IPS-18a (cell line): ENCODE measurements at regions not wholly inside any gene's neighbourhood (a gene's known extent, or its start where the extent isn't known, plus 50 kb on each side); places are given as distances from the start of the nearest gene placed in this dataset.

ENCODE experiments used
- H3K27ac ChIP-seq: one replicate; pipeline ENCODE4 v1.5.1; 2013; ENCODE audit warnings: low read length
- H3K27me3 ChIP-seq: one replicate; pipeline ENCODE4 v1.6.1; 2013; ENCODE audit warnings: mild to moderate bottlenecking, low read length; ENCODE audit not compliant: control insufficient read depth, insufficient read depth
- H3K36me3 ChIP-seq: one replicate; pipeline ENCODE4 v1.6.1; 2013; ENCODE audit warnings: low read depth, low read length; ENCODE audit not compliant: control insufficient read depth
- H3K4me1 ChIP-seq: one replicate; pipeline ENCODE4 v1.6.1; 2013; ENCODE audit warnings: low read depth, low read length; ENCODE audit not compliant: control insufficient read depth
- H3K4me3 ChIP-seq: one replicate; pipeline ENCODE4 v1.5.1; 2013; ENCODE audit warnings: low read length
- H3K9ac ChIP-seq: one replicate; pipeline ENCODE4 v1.6.1; 2013; ENCODE audit warnings: mild to moderate bottlenecking, low read length, moderate library complexity
- H3K9me3 ChIP-seq: one replicate; pipeline ENCODE4 v1.6.1; 2013; ENCODE audit warnings: low read depth, low read length; ENCODE audit not compliant: control insufficient read depth

- Histone ChIP-seq H3K27me3 (no peaks in the 10 kb centered on the region), H3K4me3 (no peak overlapping the region), H3K27ac (no peak overlapping the region), H3K9me3 (no peaks in the 10 kb centered on the region), H3K9ac (no peak overlapping the region), H3K4me1 (no peaks in the 10 kb centered on the region), H3K36me3 (no peaks in the 10 kb centered on the region)
Observed at GRCh38 chr3:176950743-176951142, 246.5 kb downstream of the TBL1XR1 start.

GRCh38 chr3:176948151-176948550, 249.1 kb downstream of the TBL1XR1 start:
- Histone ChIP-seq H3K9ac (no peak overlapping the region), H3K9me3 (no peaks in the 10 kb centered on the region), H3K27ac (no peak overlapping the region)

GRCh38 chr3:176946202-176946601, 251.1 kb downstream of the TBL1XR1 start:
- Histone ChIP-seq H3K9ac (no peak overlapping the region), H3K27me3 (no peaks in the 10 kb centered on the region), H3K27ac (no peak overlapping the region), H3K4me3 (no peak overlapping the region), H3K4me1 (no peaks in the 10 kb centered on the region), H3K36me3 (no peaks in the 10 kb centered on the region), H3K9me3 (no peaks in the 10 kb centered on the region)

More at GRCh38 chr3:176948151-176948550, 249.1 kb downstream of the TBL1XR1 start:
- no peaks in the 10 kb centered on the region for H3K4me1 ChIP-seq
- no peaks in the 10 kb centered on the region for H3K36me3 ChIP-seq
- H3K27me3 ChIP-seq = no peaks in the 10 kb centered on the region
- no peak overlapping the region for H3K4me3 ChIP-seq

- Histone ChIP-seq H3K4me1 (no peaks in the 10 kb centered on the region), H3K36me3 (no peaks in the 10 kb centered on the region), H3K9me3 (no peaks in the 10 kb centered on the region), H3K27me3 (no peaks in the 10 kb centered on the region), H3K4me3 (no peak overlapping the region), H3K27ac (no peak overlapping the region), H3K9ac (no peak overlapping the region)
Observed at GRCh38 chr3:176942305-176942704, 255.0 kb downstream of the TBL1XR1 start.

GRCh38 chr3:176941689-176942088, 255.6 kb downstream of the TBL1XR1 start:
- H3K4me3 ChIP-seq = no peak overlapping the region
- H3K9ac ChIP-seq = no peak overlapping the region
- no peak overlapping the region for H3K27ac ChIP-seq
- no peaks in the 10 kb centered on the region for H3K27me3 ChIP-seq
- H3K9me3 ChIP-seq = no peaks in the 10 kb centered on the region
- H3K36me3 ChIP-seq = no peaks in the 10 kb centered on the region
- no peaks in the 10 kb centered on the region for H3K4me1 ChIP-seq

- Histone ChIP-seq H3K27ac (no peak overlapping the region), H3K4me1 (no peaks in the 10 kb centered on the region), H3K27me3 (no peaks in the 10 kb centered on the region), H3K36me3 (no peaks in the 10 kb centered on the region), H3K9ac (no peak overlapping the region), H3K4me3 (no peak overlapping the region), H3K9me3 (no peaks in the 10 kb centered on the region)
Observed at GRCh38 chr3:176939022-176939817, 258.1 kb downstream of the TBL1XR1 start.

- H3K9ac ChIP-seq = no peak overlapping the region
- no peaks in the 10 kb centered on the region for H3K9me3 ChIP-seq
- no peaks in the 10 kb centered on the region for H3K36me3 ChIP-seq
- H3K4me3 ChIP-seq = no peak overlapping the region
- no peaks in the 10 kb centered on the region for H3K4me1 ChIP-seq
- H3K27me3 ChIP-seq = no peaks in the 10 kb centered on the region
- H3K27ac ChIP-seq = no peak overlapping the region
Observed at GRCh38 chr3:176937994-176938393, 259.3 kb downstream of the TBL1XR1 start.

- H3K9me3 ChIP-seq = no peaks in the 10 kb centered on the region
- no peaks in the 10 kb centered on the region for H3K4me1 ChIP-seq
- H3K27ac ChIP-seq = no peak overlapping the region
- H3K9ac ChIP-seq = no peak overlapping the region
- no peaks in the 10 kb centered on the region for H3K36me3 ChIP-seq
- no peak overlapping the region for H3K4me3 ChIP-seq
- H3K27me3 ChIP-seq = no peaks in the 10 kb centered on the region
Observed at GRCh38 chr3:176937541-176937940, 259.7 kb downstream of the TBL1XR1 start.

- Histone ChIP-seq H3K27me3 (no peaks in the 10 kb centered on the region), H3K9me3 (no peaks in the 10 kb centered on the region), H3K36me3 (no peaks in the 10 kb centered on the region), H3K27ac (no peak overlapping the region), H3K4me3 (no peak overlapping the region), H3K4me1 (no peaks in the 10 kb centered on the region), H3K9ac (no peak overlapping the region)
Observed at GRCh38 chr3:176935194-176935888, 261.9 kb downstream of the TBL1XR1 start.

- H3K27ac ChIP-seq = no peak overlapping the region
- no peaks in the 10 kb centered on the region for H3K27me3 ChIP-seq
- H3K4me3 ChIP-seq = no peak overlapping the region
- no peaks in the 10 kb centered on the region for H3K9me3 ChIP-seq
- no peaks in the 10 kb centered on the region for H3K36me3 ChIP-seq
- no peaks in the 10 kb centered on the region for H3K4me1 ChIP-seq
- no peak overlapping the region for H3K9ac ChIP-seq
Observed at GRCh38 chr3:176934698-176935097, 262.6 kb downstream of the TBL1XR1 start.

GRCh38 chr3:176933704-176934103, 263.6 kb downstream of the TBL1XR1 start:
- no peaks in the 10 kb centered on the region for H3K27me3 ChIP-seq
- H3K9me3 ChIP-seq = no peaks in the 10 kb centered on the region
- H3K4me3 ChIP-seq = no peak overlapping the region
- H3K4me1 ChIP-seq = no peaks in the 10 kb centered on the region
- H3K27ac ChIP-seq = no peak overlapping the region
- H3K36me3 ChIP-seq = no peaks in the 10 kb centered on the region
- H3K9ac ChIP-seq = no peak overlapping the region

- no peaks in the 10 kb centered on the region for H3K9me3 ChIP-seq
- H3K4me3 ChIP-seq = no peak overlapping the region
- H3K36me3 ChIP-seq = no peaks in the 10 kb centered on the region
- no peak overlapping the region for H3K9ac ChIP-seq
- no peaks in the 10 kb centered on the region for H3K4me1 ChIP-seq
- no peaks in the 10 kb centered on the region for H3K27me3 ChIP-seq
- H3K27ac ChIP-seq = no peak overlapping the region
Observed at GRCh38 chr3:176932433-176932832, 264.8 kb downstream of the TBL1XR1 start.
